SU-DHL-6 (cell line): ENCODE measurements at regions not wholly inside any gene's neighbourhood (a gene's known extent, or its start where the extent isn't known, plus 50 kb on each side); places are given as distances from the start of the nearest gene placed in this dataset.
"Not testable (repeated sequence)": the region's sequence is repeated elsewhere in the genome, so short reads cannot be mapped to it uniquely, and the experiment has no call there.

ENCODE experiments used
- H2AFZ ChIP-seq: fragments of 200-600 bp; sonication (generic); 2 replicates; pipeline ENCODE4 v1.6.1; 2014; ENCODE audit warnings: low read depth, mild to moderate bottlenecking, moderate library complexity, mixed read lengths, antibody characterized with exemption, low read length; ENCODE audit not compliant: severe bottlenecking
- H3F3A ChIP-seq: fragments of 200-600 bp; shearing (Covaris generic); 2 replicates; pipeline ENCODE4 v1.6.0; 2016; ENCODE audit warnings: antibody characterized with exemption, mild to moderate bottlenecking; ENCODE audit not compliant: insufficient read depth
- H3K27ac ChIP-seq: fragments of 200-600 bp; sonication (generic); 2 replicates; pipeline ENCODE4 v1.5.1; 2016; ENCODE audit warnings: low read depth, mild to moderate bottlenecking, low read length, moderate library complexity, mixed read lengths
- H3K27me3 ChIP-seq: fragments of 200-600 bp; sonication (generic), shearing (Covaris generic); 2 replicates; pipeline ENCODE4 v1.6.0; 2014; ENCODE audit warnings: mild to moderate bottlenecking, low read length
- H3K36me3 ChIP-seq: fragments of 200-600 bp; sonication (generic); 2 replicates; pipeline ENCODE4 v1.6.1; 2014; ENCODE audit warnings: mild to moderate bottlenecking, low read length, mixed read lengths
- H3K4me2 ChIP-seq: fragments of 300-600, 200-600 bp; shearing (Covaris generic), sonication (generic); 2 replicates; pipeline ENCODE4 v1.6.0; 2014; ENCODE audit warnings: low read length, low read depth, mild to moderate bottlenecking; ENCODE audit not compliant: poor library complexity, severe bottlenecking
- H3K4me3 ChIP-seq: fragments of 200-600 bp; sonication (generic); 2 replicates; pipeline ENCODE4 v1.5.1; 2014; ENCODE audit warnings: antibody characterized with exemption, low read length, mild to moderate bottlenecking, mixed read lengths; ENCODE audit not compliant: insufficient read depth, poor library complexity, severe bottlenecking
- H3K79me2 ChIP-seq: fragments of 200-600 bp; sonication (generic); 2 replicates; pipeline ENCODE4 v1.6.1; 2014; ENCODE audit warnings: mild to moderate bottlenecking, low read length, moderate library complexity; ENCODE audit not compliant: insufficient read depth
- H3K9ac ChIP-seq: fragments of 200-600 bp; sonication (generic); 2 replicates; pipeline ENCODE4 v1.7.0; 2014; ENCODE audit warnings: mild to moderate bottlenecking, low read length
- H3K9me2 ChIP-seq: fragments of 200-600 bp; sonication (generic); replicated peaks from 2 replicates; pipeline ENCODE4 v1.6.1; 2014; ENCODE audit warnings: low read length; ENCODE audit not compliant: insufficient read depth
- H3K9me3 ChIP-seq: fragments of 200-600 bp; sonication (generic); 2 replicates; pipeline ENCODE4 v1.6.1; 2014; ENCODE audit warnings: low read length, mixed read lengths; ENCODE audit not compliant: insufficient read depth
- H4K20me1 ChIP-seq: fragments of 200-600 bp; sonication (generic); 2 replicates; pipeline ENCODE4 v1.6.1; 2014; ENCODE audit warnings: low read depth, mild to moderate bottlenecking, antibody characterized with exemption, low read length, moderate library complexity, mixed read lengths
- CTCF ChIP-seq: fragments of 200-600 bp; sonication (generic); IDR thresholded peaks from one replicate; pipeline ENCODE4 v1.5.1; 2017; ENCODE audit warnings: antibody characterized with exemption, mild to moderate bottlenecking, low read length, moderate library complexity; ENCODE audit not compliant: insufficient read depth, poor library complexity, severe bottlenecking
- EZH2phosphoT487 ChIP-seq: fragments of 200-600 bp; sonication (generic), shearing (Covaris generic); conservative IDR thresholded peaks from 2 replicates; pipeline ENCODE4 v1.6.1; 2018; ENCODE audit warnings: mild to moderate bottlenecking, antibody characterized with exemption, low read length, moderate library complexity, mixed read lengths

DNA sequence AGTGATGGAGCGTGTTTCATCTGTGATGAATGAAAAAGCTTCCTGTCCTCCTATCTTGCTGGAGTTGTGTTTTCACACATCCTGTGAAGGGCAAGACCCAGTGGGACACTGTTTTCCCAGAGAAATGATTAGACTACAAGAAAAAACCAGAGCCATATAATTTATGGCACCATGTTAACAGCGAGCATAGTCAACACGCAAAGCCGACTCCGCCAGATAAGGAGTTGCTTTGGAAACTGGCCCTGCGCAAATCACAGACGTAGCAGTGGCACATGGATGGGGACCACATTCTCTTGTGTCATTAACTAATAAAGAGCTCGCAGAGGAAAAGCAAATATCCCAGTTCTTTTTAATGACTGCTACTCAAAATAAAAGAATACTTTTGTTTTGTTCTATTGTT is 471.2 kb upstream of the RUNX1 start:
- H3K36me3 ChIP-seq: no peaks in the 10 kb centered on the region
- H2AFZ ChIP-seq: no peak overlapping the region
- no peak overlapping the region for H3K27ac ChIP-seq
- no peak overlapping the region for H3K4me2 ChIP-seq
- TF ChIP-seq CTCF (no peak), EZH2phosphoT487 (no peak)
- H3K9ac ChIP-seq: no peak overlapping the region
- H3K9me3 ChIP-seq: no peaks in the 10 kb centered on the region
- H3K27me3 ChIP-seq: no peaks in the 10 kb centered on the region
- no peaks in the 10 kb centered on the region for H3K79me2 ChIP-seq
- H3K9me2 ChIP-seq: no peaks in the 10 kb centered on the region
- no peak overlapping the region for H3K4me3 ChIP-seq
- H3F3A ChIP-seq: no peaks in the 10 kb centered on the region
- no peaks in the 10 kb centered on the region for H4K20me1 ChIP-seq

DNA sequence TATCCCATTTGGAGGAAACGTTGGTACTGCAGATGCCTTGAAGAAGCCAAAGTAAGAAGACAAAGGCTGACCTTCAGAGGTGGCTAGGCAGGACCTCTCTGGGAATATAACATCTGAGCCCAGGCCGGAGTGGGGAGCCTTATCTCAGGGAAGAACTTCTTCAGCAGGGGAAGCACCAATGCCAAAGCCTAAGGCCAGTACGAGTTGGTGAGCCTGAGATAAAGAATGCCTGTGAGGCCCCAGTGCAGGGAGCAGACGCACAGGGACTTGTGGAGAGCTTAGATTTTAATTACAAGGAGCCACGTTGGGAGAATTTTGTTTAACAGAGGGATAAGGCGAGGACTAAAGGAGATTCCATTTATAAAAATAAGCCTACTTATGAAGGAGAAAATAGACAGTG is 468.8 kb upstream of the RUNX1 start:
- Histone ChIP-seq H3K27ac (no peak overlapping the region), H3K36me3 (no peaks in the 10 kb centered on the region), H3K9me2 (no peaks in the 10 kb centered on the region), H3K27me3 (no peaks in the 10 kb centered on the region), H4K20me1 (no peaks in the 10 kb centered on the region), H3K79me2 (no peaks in the 10 kb centered on the region), H2AFZ (no peak overlapping the region), H3K9ac (no peak overlapping the region), H3K4me2 (no peak overlapping the region), H3F3A (no peaks in the 10 kb centered on the region), H3K9me3 (no peaks in the 10 kb centered on the region), H3K4me3 (no peak overlapping the region)
- no peak for TF ChIP-seq EZH2phosphoT487
- TF ChIP-seq CTCF: no peak

DNA sequence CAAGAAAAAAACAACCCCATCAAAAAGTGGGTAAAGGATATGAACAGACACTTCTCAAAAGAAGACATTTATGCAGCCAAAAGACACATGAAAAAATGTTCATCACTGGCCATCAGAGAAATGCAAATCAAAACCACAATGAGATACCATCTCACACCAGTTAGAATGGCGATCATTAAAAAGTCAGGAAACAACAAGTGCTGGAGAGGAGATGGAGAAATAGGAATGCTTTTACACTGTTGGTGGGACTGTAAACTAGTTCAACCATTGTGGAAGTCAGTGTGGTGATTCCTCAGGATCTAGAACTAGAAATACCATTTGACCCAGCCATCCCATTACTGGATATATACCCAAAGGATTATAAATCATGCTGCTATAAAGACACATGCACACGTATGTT is 467.2 kb upstream of the RUNX1 start:
- H3K36me3 ChIP-seq, H3F3A ChIP-seq, H3K79me2 ChIP-seq, H3K9ac ChIP-seq, H3K9me2 ChIP-seq, H3K4me2 ChIP-seq, H3K27me3 ChIP-seq, H3K9me3 ChIP-seq, H3K4me3 ChIP-seq, H3K27ac ChIP-seq, H4K20me1 ChIP-seq, H2AFZ ChIP-seq: not testable (repeated sequence)

- Histone ChIP-seq H3K4me2 (no peak overlapping the region), H2AFZ (no peak overlapping the region)
These were observed 463.2 kb upstream of the RUNX1 start for GRCh38 chr21:35512346-35512745.

More at GRCh38 chr21:35512346-35512745, 463.2 kb upstream of the RUNX1 start:
- Histone ChIP-seq H3K9ac (no peak overlapping the region), H3K9me3 (no peaks in the 10 kb centered on the region), H3K36me3 (no peaks in the 10 kb centered on the region), H3K27ac (no peak overlapping the region), H3F3A (no peaks in the 10 kb centered on the region), H3K79me2 (no peaks in the 10 kb centered on the region), H3K27me3 (no peaks in the 10 kb centered on the region), H4K20me1 (no peaks in the 10 kb centered on the region), H3K9me2 (no peaks in the 10 kb centered on the region), H3K4me3 (no peak overlapping the region)
- TF ChIP-seq CTCF (no peak), EZH2phosphoT487 (no peak)
